Stimulated activated naive CD4-positive, alpha-beta T cell treated with Interleukin-2 at 50 U/mL for 16 hours (primary cell): ENCODE measurements at regions not wholly inside any gene's neighbourhood (a gene's known extent, or its start where the extent isn't known, plus 50 kb on each side); places are given as distances from the start of the nearest gene placed in this dataset.
"Not testable (repeated sequence)": the region's sequence is repeated elsewhere in the genome, so short reads cannot be mapped to it uniquely, and the experiment has no call there.

Experiments
- DNase-seq: peaks from one replicate; lab custom pipeline; 2025; lab: John Stamatoyannopoulos, UW

DNA sequence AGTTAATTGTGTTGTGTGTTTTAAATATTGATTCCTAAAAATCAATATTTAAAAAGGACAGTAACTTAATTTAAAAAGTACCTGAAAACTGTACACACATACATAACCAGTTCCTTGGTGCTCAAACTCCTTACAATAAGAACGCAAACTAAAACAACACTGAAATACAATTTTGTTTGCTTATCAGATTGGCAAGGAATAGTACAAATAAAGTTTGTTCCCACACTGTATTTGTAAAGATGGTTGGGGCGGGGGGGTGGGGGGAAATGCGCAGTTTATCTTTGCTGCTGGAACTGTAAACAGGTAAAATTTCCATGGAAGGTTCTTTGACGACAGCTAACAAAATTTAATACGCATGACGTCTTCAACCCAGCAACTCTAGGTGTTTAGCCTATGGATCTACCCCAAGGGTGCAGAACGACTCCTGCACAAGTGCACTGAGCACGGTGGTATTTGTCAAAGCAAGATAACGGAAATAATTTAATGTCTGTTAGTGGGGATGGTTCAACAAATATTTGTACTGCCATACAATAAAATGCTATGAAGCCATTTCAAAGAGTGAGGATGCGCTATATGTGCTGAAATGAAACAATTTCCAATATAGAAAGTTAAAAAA lies 96.5 kb downstream of the ING1 start:
- no peak for DNase-seq

DNA sequence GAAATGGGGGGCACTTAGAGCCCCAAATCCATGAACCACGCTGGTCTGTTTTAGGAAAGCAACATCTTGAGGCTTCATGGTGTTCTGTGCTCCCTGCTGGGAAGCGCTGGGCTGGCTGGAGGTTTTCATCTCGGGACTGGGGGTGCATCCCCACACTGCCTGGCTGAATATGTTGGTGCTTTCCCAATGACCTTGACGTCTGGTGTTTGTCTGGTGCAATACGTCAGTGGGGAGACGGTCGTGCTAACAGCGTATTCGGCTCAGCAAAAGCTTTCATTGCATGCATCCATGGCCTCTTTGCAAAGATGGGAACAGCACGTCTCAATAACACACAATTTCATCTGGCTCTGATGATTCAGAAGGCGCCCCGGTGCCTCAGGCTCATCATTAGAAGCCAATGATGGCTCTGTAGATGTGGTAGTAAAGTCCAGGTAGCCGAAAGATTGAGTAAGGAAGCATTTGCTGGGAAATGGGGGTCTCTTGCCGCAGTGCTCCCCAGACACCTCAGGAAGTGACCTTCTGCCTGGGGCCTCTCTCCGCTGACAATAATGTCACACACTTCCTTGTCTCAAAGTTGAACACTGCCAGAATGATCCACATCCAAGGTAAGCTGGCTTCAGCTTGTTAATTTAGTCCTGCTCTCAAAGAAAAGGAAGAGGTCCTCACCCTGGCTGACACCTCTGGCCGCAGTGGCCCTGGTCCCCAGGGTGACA lies 97.7 kb downstream of the ING1 start:
- no peak for DNase-seq

DNA sequence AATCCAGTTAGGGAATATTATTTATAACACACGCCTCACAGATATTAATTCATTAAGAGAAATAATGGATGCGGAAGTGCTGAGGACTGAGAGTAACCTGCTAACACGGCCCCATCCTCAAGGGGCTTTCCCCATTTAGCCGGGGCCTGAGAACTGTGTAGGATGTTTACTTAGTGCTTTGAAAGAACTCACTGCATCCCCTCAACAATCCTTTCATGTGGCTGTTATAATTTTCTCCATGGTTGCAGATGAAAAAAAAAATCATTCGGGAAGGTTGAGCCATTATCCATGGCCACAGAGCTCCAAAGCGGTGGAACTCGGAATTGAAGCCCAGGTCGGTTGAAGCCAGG lies 98.2 kb downstream of the ING1 start:
- DNase-seq, result no peak

DNA sequence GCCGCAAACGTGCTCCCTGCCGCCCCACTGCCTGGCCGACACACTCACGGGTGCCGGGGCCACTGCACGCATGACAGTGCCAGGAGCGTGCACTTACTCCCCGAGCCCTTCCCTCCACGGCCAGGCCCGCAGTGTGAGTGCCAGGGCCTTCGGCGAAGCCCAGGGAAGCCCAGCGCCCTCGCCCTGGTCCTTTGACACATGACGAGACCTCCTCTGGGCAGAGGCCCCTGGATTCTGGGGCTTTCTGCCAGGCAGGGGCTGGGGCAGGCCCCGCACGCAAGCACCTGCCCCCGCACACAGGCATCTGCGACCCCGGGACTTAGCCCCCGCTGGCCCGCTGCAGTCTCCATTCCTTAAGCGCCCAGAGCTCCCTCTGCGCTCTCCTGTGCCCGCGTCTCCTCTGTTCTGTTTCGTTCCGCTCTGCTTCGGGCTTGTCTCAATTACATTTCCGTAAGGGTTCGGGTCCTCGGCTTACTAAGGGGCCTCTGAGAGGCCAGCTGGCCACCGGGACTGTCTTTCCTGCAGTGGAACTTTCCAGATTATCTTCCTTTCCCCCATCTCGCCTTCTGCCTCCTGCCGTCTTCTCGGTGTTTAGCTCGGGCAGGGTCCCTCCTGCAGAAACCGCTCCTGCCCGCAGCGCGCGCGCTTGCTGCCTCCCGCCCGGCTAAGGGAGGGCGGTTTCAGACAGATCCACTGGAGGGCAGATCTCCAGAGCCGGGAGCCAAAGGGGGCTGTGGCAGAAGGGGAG lies 98.8 kb downstream of the ING1 start:
- no peak for DNase-seq

DNA sequence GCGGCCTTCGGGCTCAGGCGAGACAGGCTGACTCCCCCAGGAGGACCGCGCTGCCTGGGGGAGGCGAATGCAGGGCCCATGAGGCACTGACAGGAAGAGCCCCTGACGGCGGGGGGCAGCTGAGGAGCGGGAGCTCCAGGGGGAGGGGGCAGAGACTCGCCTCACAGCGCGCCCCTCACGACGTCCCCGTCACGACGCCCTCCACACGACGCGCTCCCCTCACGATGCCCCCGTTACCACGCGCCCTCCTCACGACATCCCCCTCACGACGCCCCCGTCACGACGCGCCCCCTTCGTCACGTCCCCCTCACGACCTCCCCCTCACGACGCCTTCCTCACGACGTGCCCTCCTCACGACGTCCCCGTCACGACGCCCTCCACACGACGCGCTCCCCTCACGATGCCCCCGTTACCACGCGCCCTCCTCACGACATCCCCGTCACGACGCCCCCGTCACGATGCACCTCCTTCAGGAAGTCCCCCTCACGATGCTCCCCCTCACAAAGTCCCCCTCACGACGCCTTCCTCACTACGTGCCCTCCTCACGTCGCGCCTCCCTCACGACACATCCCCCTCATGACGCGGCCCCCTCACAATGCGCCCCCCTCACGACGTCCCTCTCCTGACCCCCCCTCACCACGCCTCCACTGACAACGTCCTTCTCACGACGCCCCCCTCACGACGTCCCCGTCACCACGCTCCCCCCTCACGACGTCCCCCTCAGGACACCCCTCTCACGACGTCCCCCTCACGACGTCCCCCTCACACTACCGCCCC lies 99.6 kb downstream of the ING1 start:
- DNase-seq, result no peak

DNA sequence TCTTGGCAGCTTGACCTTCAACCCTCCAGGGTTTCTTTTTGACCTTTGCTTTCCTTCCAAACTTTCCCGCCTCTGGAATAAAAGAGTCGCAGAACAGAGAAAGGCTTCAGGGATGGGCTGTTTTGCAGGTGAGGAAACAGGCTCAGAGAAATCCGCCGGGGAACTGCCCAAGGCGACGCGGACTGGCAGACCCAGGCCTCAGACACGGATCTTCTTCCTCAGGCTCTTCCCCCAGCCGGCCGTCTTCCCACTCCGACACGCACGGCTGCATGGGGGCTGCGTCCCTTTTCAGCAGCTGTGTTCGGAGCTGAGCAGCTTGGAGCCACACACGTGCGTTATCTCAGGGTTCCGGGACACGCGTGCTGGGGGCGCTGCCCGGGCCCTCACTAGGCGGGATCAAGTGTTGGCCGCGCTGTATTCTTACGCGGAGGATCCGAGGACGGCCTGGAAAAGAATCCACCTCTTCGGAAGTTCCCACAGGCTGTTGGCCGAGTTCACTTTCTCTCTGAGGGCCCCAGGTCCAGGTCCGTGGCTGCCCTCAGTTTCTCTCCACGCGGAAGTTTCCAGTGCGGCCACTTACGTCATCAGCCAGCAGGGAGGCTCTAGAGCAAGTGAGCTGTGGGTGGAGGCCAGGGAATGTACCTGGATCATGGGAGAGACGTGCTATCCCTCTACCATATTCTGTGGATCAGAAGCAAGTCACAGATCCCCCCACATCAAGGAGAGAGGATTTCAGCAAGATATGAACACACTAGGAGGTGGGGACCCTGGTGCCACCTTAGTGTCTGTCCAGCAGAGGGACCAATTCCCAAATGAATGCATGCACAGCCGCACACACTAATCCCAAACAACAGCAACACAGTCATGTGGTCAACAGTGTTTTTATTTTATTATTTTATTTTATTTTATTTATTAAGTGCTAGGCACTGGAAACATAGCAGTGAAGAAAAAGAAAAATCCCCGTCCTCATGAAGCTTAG lies 100.4 kb downstream of the ING1 start:
- no peak for DNase-seq

DNA sequence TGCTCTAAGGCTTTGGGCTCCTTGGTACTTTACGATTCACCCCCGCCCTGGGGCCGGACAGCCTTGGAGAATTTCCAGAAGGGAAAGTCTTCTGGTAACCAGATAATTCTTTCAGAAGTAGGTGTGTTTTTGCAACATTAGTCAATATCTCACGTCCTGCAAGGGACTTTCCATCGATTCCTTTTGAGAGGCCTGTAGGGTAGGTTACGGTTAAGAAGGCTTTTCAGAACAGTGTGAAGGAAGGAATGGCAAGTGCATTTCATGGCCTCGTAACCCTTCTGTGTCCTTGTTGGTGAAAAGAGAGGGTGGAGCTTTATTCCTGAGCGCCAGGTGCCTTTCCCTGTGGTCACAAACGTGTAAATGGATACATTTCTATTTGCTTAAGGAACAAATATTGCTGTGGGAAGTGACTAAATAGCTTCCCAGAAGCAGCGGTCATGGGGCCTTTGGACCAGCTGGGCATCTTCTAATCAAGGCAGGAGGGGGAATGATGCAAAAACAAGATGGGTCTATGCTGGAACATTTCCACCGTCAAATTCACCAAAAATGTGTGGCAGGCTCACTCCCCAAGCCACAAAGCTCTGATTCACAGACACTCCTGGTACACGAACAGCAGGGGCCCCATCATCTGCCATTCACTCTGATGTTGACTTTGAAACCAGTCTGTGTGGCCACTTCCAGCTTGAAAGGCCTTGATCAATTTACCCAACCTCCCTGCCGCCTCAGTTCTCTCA lies 99.2 kb downstream of the ANKRD10 start:
- DNase-seq, result no peak

DNA sequence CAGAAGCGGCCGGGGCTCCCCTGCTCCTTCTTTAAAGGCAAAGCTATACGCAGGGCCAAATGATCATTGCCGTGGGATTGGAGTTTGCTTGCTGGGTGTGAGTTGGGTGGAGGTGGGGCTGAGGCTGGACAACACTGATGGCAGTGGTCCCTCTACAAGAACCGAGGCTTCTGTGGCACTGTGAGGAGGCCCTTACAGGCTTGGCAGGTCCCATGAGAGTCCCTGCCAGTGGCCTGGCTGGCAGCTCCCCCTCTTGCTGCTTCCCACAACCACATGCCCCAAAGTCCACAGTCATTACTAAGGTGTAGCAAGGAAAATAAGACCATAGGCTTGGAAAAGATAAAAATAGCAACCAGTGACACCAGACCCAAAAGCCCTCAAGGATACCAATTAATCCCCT lies 98.4 kb downstream of the ANKRD10 start:
- no peak for DNase-seq

DNA sequence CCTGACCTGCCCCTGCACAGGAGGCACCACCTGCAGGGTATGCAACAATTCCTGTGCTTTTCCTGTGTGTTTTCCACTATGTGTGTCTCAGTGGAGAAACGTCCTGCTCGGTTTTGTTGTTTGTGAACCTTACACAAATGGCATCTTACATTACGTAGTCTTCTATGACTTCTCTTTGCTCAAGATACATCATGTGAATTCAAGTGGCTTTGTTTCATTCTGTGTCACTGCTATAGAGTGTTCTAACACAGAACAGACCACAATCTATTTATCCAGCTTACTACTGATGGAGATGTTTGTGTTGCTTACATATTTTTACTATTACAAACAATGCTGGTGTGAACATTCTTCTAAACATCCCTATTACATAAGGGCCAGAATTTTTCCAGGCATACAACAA lies 97.7 kb downstream of the ANKRD10 start:
- no peak for DNase-seq

DNA sequence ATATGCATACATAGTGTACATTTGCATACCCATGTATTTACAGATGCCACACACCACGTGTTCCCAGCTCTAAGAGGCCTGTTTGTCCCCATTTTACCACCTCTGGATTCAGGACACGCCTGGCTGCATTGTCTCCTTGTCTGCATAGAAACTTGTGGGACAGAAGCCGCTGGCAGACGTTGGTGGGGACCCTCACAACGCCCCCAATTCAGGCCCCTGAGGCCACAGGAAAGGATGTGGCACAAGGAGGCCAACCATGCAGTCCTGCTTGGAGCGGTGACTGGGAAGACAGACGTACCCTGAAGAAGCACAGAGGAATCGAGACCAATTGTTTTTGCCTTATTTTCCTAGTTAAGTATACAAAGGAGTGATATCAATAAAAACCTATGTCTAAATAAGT lies 96.1 kb downstream of the ANKRD10 start:
- DNase-seq, result no peak

DNA sequence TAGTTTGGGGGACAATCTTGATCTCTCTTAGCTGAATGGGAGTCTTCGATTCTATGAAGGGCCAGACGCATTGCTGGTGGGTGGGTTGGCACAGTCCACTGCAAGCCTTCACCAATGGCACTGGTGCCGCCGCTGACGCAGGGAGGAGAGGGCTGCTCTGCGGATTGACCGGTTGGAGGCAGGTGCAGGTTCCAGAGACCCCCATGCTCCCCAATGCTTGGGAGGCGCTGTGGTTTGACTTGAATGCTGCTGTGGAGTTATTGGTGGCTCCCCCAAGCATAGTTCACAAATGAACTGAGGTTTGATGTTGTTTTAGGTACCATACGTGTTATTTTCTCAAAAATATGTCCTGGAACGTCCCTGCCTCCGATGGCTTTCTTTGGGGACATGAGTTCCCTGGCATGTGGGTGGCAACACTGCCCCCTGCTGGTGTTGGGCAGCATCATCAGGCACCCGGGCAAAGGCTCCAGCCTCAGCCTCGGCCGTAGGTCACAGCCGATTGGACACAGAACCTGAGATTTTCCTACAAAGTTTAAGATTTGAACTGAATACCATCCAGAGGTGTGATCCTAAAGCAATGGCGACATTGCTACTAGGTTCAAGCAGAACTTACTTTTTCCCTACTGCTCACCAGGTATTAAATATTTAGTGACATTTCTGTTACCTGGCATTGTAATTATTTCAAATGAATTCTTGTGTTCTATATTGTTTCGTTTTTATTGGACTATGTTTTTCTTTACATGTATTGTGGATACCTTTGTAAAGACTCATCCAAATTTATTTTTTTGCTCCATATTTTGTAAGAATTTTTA lies 95.5 kb downstream of the ANKRD10 start:
- DNase-seq, result peak; percentile 68

DNA sequence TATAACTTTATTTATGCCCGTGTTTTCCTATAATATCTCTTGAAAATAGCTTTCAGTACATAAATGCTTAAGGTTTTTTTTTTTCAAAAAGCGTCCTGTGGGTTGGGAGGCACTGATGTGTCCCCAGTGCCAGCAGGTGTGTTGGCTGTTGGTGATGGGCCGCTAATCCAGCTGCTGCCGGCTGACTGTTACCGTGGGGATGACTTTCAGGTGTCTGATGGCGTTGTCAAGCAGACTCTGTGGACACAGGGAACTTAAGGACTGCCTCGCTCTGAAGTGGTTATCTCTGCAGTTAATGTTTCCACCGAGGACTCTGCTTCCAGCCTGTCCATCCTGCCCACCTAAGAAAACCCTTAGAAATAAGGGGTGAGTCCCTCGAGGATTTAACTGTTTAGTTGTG lies 94.5 kb downstream of the ANKRD10 start:
- DNase-seq, result no peak

DNA sequence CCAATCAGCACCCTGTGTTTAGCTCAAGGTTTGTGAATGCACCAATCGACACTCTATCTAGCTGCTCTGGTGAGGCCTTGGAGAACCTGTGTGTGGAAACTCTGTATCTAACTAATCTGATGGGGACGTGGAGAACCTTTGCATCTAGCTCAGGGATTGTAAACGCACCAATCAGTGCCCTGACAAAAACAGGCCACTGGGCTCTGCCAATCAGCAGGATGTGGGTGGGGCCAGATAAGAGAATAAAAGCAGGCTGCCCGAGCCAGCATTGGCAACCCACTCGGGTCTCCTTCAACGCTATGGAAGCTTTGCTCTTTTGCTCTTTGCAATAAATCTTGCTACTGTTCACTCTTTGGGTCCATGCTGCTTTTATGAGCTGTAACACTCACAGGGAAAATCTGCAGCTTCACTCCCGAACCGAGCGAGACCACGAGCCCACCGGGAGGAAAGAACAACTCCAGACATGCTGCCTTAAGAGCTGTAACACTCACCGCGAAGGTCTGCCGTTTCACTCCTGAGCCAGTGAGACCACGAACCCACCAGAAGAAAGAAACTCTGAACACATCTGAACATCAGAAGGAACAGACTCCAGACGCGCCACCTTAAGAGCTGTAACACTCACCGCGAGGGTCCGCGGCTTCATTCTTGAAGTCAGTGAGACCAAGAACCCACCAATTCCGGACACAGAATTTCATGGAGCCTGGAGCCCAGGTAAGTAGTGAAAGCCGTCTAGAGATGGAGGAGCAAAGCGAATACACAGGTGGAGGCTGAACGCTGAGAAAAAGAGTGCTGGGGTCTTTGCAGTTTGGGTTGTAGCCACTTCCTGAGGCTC lies 92.8 kb downstream of the ANKRD10 start:
- DNase-seq, result not testable (repeated sequence)

DNA sequence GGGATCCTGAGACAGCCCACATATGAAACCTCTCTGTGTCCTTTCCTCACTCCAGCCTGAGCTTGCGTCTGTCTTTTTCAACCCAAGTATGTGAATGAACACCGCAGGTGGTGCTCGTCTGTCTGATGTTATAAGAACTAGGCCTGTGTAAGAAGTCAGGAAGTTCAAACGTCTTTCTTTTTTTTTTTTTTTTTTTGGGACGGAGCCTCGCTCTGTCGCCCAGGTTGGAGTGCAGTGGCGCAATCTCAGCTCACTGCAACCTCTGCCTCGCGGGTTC lies 92.3 kb downstream of the ANKRD10 start:
- no peak for DNase-seq

DNA sequence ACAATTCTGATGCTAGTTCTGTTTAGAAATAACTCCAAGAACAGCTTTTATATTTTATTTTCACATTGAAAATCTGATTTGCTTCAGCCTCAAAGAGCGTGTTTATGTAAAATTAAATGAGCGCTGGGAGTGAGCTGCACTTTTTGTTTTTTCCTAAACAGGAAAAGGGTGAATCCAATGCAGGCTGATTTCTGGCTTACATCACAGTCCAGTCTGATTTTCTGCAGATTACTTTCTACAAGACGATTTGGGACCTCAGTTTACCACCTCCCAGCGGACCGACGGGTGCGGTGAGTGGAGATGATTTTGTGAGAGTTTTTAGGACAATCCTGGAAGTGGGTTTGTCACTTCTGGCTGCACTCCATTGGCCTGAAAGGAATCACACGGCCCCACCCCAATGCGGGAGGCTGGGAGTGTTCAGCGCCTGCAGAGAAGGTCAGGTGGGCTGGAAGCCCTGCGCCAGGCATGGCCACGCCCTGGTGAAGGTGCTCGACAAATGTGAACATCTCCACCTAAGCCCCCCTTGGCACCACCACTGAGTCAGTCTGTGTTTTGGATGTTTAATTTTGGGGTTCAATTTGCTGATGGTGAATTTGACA lies 90.1 kb downstream of the ANKRD10 start:
- DNase-seq, result no peak

DNA sequence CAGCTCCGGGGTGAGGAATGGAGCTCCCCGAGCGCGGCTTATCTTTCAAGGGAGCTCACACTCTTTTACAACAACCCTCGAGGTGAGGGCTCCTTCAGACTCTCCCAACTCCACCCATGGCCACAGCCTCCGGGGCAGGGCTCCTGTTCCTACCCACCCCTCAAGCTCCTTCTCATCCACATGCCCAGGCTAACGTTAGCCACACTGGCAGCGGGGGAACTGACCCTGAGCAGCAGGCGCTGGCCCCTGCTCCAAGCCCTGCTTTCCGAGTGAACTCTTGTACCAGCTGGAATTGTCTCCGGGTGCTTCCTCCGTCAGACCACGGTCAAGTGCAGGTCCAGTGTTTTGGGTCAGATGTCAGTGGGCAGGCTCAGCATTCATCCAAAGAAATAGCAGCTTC lies 89.4 kb downstream of the ANKRD10 start:
- no peak for DNase-seq

DNA sequence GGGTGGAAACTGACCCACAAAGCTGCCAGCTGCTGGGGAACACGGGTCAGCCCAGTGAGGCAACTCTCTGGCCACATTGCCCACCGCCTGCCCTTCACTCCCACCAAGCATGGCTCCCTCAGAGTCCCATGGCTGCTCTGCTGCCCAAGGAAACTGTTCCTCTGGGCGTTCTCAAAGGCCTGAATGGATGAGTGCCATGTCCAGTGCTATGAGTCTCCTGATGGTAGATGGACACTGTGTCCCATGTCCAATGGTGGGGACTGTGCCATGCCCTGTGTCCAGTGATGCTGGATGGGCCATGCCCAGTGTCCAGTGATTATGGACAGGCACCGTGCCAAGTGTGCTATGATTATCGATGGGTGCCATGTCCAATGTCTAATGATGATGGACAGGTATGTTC lies 88.8 kb downstream of the ANKRD10 start:
- DNase-seq, result no peak

DNA sequence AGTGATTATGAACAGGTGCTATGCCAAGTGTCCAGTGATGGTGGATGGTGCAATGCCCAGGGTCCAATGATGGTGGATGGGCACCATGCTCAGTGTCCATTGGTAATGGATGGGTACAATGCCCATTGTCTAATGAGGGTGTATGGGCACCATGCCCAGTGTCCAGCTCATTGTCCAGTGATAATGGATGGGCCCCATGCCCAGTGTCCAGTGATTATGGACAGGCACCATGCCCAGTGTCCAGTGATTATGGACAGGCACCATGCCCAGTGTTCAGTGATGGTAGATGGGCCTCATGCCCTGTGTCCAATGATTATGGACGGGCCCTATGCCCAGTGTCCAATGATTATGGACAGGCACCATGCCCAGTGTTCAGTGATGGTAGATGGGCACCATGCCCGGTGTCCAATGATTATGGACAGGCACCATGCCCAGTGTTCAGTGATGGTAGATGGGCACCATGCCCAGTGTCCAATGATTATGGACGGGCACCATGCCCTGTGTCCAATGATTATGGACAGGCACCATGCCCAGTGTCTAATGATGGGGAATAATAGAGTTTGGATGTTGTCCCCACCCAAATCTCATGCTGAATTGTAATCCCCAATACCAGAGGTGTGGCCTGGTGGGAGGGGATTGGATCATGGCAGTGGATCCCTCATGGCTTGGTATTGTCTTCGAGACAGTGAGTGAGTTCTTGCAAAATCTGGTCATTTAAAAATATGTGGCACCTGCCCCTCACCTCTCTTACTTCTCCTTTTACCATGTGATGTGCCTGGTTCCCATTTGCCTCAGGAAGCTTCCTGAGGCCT lies 87.8 kb downstream of the ANKRD10 start:
- DNase-seq, result no peak
